ENCODE measurements at regions not wholly inside any gene's neighbourhood (a gene's known extent, or its start where the extent isn't known, plus 50 kb on each side); places are given as distances from the start of the nearest gene placed in this dataset.

DNA sequence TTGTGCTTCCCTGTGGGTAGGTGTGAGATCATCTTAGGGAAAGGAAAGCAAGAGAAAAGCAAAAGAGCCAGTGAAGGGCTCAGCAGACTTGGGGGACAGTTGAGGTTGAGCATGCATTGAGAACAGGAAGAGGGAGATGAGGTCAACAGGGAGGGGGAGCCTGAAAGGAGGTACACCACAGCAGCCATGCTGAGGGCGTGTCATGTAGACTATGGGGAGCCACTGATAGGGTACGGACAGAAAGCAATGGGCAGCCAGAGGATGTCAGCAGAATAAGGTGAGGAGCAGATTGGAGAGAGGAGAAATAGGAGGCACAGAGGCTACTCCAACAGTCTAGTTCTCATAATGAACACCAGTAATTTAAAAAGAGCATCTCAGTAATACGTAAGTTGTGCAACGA lies 351.1 kb upstream of the HTR1E start:
- TF ChIP-seq PKNOX1 (IDR thresholded peaks at IDR 0.05), result no peak
- no peak for TF ChIP-seq SUZ12 (IDR thresholded peaks at IDR 0.05)
- no peak for TF ChIP-seq TARDBP (IDR thresholded peaks at IDR 0.05)
- TF ChIP-seq ARNT (IDR thresholded peaks at IDR 0.05), result no peak
- no peak for TF ChIP-seq FOXM1 (IDR thresholded peaks at IDR 0.05; ENCODE audit: borderline replicate concordance)
- TF ChIP-seq CTBP1 (IDR thresholded peaks at IDR 0.05; ENCODE audit: borderline replicate concordance), result no peak
- no peak for TF ChIP-seq SP1 (IDR thresholded peaks at IDR 0.05)
- TF ChIP-seq BHLHE40 (IDR thresholded peaks at IDR 0.05; ENCODE audit: borderline replicate concordance), result no peak
- no peak for TF ChIP-seq FOXA1 (IDR thresholded peaks at IDR 0.05)
- TF ChIP-seq FOXK2 (IDR thresholded peaks at IDR 0.05), result no peak
- TF ChIP-seq NFRKB (IDR thresholded peaks at IDR 0.05), result no peak
- no peak for TF ChIP-seq ELF4 (IDR thresholded peaks at IDR 0.05)

Data from HEK293T (cell line).